SK-N-SH (cell line): ENCODE measurements at regions not wholly inside any gene's neighbourhood (a gene's known extent, or its start where the extent isn't known, plus 50 kb on each side); places are given as distances from the start of the nearest gene placed in this dataset.

ENCODE experiments used
- CTCF ChIA-PET: fragments of 300-600, 350-600 bp; formaldehyde crosslinking; extraction: SDS; loops from one replicate; lab custom pipeline; 2021; lab: Yijun Ruan, JAX
- POLR2A ChIA-PET: fragments of 350-600 bp; sonication (Branson Sonifier 250); formaldehyde crosslinking; extraction: SDS; loops from one replicate; lab custom pipeline; 2020; ENCODE audit warnings: antibody characterized with exemption, inconsistent platforms; lab: Yijun Ruan, JAX
- DNase-seq: peaks from one replicate; pipeline ENCODE4 v3.0.0; 2012
- H2AFZ ChIP-seq: fragments of 200-600 bp; sonication (generic); 2 replicates; pipeline ENCODE4 v1.8.1; 2016; ENCODE audit warnings: antibody characterized with exemption, mild to moderate bottlenecking, low read depth
- H3F3A ChIP-seq: fragments of 200-600 bp; sonication (generic); replicated peaks from 2 replicates; pipeline ENCODE3; 2016; ENCODE audit warnings: antibody characterized with exemption, mild to moderate bottlenecking; ENCODE audit not compliant: insufficient read depth
- H3K27ac ChIP-seq, 2 experiments: fragments of 200-500 bp in 1 of 2; fragments of 200-600 bp in 1 of 2; sonication (Bioruptor generic) in 1 of 2; sonication (generic), shearing (Covaris generic) in 1 of 2; 2 replicates each; pipeline versions ENCODE4 v1.5.1 to v1.6.1; 2014 to 2016; ENCODE audit warnings: low read depth in 2 of 2, inconsistent platforms in 1 of 2, low read length in 1 of 2, mild to moderate bottlenecking in 1 of 2, mixed read lengths in 1 of 2
- H3K27me3 ChIP-seq: fragments of 200-600 bp; sonication (generic), shearing (Covaris generic); 2 replicates; pipeline ENCODE4 v1.6.1; 2016; ENCODE audit warnings: mixed run types; ENCODE audit not compliant: insufficient read depth
- H3K36me3 ChIP-seq, 2 experiments: fragments of 200-500 bp in 1 of 2; fragments of 200-600 bp in 1 of 2; sonication (Bioruptor generic) in 1 of 2; sonication (generic) in 1 of 2; replicated peaks in 1 of 2; 2 replicates each; pipeline versions ENCODE3 to v1.5.1; 2014 to 2016; ENCODE audit warnings: low read length in 1 of 2, mild to moderate bottlenecking in 1 of 2; ENCODE audit not compliant: insufficient read depth in 2 of 2, control insufficient read depth in 1 of 2
- H3K4me1 ChIP-seq, 2 experiments: fragments of 200-500 bp in 1 of 2; fragments of 200-600 bp in 1 of 2; sonication (Bioruptor generic) in 1 of 2; sonication (generic), shearing (Covaris generic) in 1 of 2; 2 replicates each; pipeline versions ENCODE4 v1.5.1 to v1.6.1; 2014 to 2016; ENCODE audit warnings: low read depth in 1 of 2, low read length in 1 of 2, mixed run types in 1 of 2; ENCODE audit not compliant: insufficient read depth in 2 of 2, control insufficient read depth in 1 of 2
- H3K4me2 ChIP-seq: fragments of 200-600 bp; sonication (generic), shearing (Covaris generic); 2 replicates; pipeline ENCODE4 v1.6.1; 2017; ENCODE audit warnings: mixed run types
- H3K4me3 ChIP-seq, 2 experiments: fragments of 200-500 bp in 1 of 2; fragments of 200-600 bp in 1 of 2; sonication (Bioruptor generic) in 1 of 2; sonication (generic), shearing (Covaris generic) in 1 of 2; 2 replicates each; pipeline versions ENCODE4 v1.5.1 to v1.8.1; 2014 to 2016; ENCODE audit warnings: low read depth in 2 of 2, inconsistent platforms in 1 of 2, low read length in 1 of 2, mild to moderate bottlenecking in 1 of 2, mixed read lengths in 1 of 2, moderate library complexity in 1 of 2
- H3K79me2 ChIP-seq: fragments of 200-600 bp; sonication (generic); 2 replicates; pipeline ENCODE4 v1.8.1; 2017; ENCODE audit warnings: mild to moderate bottlenecking; ENCODE audit not compliant: insufficient read depth
- H3K9ac ChIP-seq: fragments of 200-600 bp; sonication (generic); 2 replicates; pipeline ENCODE4 v1.6.1; 2017; ENCODE audit warnings: mixed run types
- H3K9me2 ChIP-seq: fragments of 200-600 bp; sonication (generic); 2 replicates; pipeline ENCODE4 v1.6.1; 2017; ENCODE audit warnings: mixed run types
- H3K9me3 ChIP-seq: fragments of 200-600 bp; sonication (generic); 2 replicates; pipeline ENCODE4 v1.6.1; 2017; ENCODE audit warnings: mixed run types, mild to moderate bottlenecking, moderate library complexity
- H4K20me1 ChIP-seq: fragments of 200-600 bp; sonication (generic); 2 replicates; pipeline ENCODE4 v1.6.1; 2017; ENCODE audit warnings: mild to moderate bottlenecking, mixed run types; ENCODE audit not compliant: insufficient read depth
- EP300 ChIP-seq, 2 experiments: IDR thresholded peaks; 2 replicates each; pipeline versions ENCODE4 v1.4.0 to v1.6.1; 2012; ENCODE audit warnings: borderline replicate concordance in 1 of 2, low read depth in 1 of 2, low read length in 1 of 2
- GABPA ChIP-seq: IDR thresholded peaks from 2 replicates; pipeline ENCODE4 v1.4.0; 2012; ENCODE audit warnings: low read depth, mild to moderate bottlenecking
- GATA2 ChIP-seq: sonication (generic); formaldehyde crosslinking; IDR thresholded peaks from 2 replicates; pipeline ENCODE4 v1.5.0; 2020; ENCODE audit warnings: mild to moderate bottlenecking, missing genetic modification reagents
- IRF3 ChIP-seq: fragments of 150-350 bp; IDR thresholded peaks from 2 replicates; pipeline ENCODE4 v1.6.1; 2016; ENCODE audit warnings: mild to moderate bottlenecking, low read depth, low read length
- MEF2A ChIP-seq: IDR thresholded peaks from 2 replicates; pipeline ENCODE4 v1.4.0; 2012; ENCODE audit warnings: low read depth, borderline replicate concordance
- NRF1 ChIP-seq: IDR thresholded peaks from 2 replicates; pipeline ENCODE4 v1.6.1; 2012; ENCODE audit warnings: low read depth, mild to moderate bottlenecking, low read length
- PBX3 ChIP-seq: IDR thresholded peaks from 2 replicates; pipeline ENCODE4; 2012
- POLR2AphosphoS5 ChIP-seq: IDR thresholded peaks from 2 replicates; pipeline ENCODE4 v1.6.1; 2012; ENCODE audit warnings: low read depth, low read length
- RAD21 ChIP-seq: IDR thresholded peaks from 2 replicates; pipeline ENCODE4 v1.6.1; 2012; ENCODE audit warnings: mild to moderate bottlenecking, low read length
- REST ChIP-seq: IDR thresholded peaks from 2 replicates; pipeline ENCODE4 v1.6.1; 2012; ENCODE audit warnings: mild to moderate bottlenecking, low read depth, low read length, moderate library complexity
- RFX5 ChIP-seq: IDR thresholded peaks from 2 replicates; pipeline ENCODE4 v1.6.1; 2012; ENCODE audit warnings: mild to moderate bottlenecking, improper control_type of control experiment, low read length
- SIN3A ChIP-seq: IDR thresholded peaks from 2 replicates; pipeline ENCODE4 v1.6.1; 2012; ENCODE audit warnings: low read depth, mild to moderate bottlenecking, low read length, moderate library complexity, borderline replicate concordance
- TAF1 ChIP-seq: IDR thresholded peaks from 2 replicates; pipeline ENCODE4 v1.6.1; 2012; ENCODE audit warnings: low read depth, mild to moderate bottlenecking, low read length, moderate library complexity, borderline replicate concordance
- TCF12 ChIP-seq: IDR thresholded peaks from 2 replicates; pipeline ENCODE4 v1.4.0; 2012
- TEAD4 ChIP-seq: IDR thresholded peaks from 2 replicates; pipeline ENCODE4 v1.4.0; 2012; ENCODE audit warnings: mild to moderate bottlenecking, borderline replicate concordance; ENCODE audit not compliant: insufficient read depth
- USF1 ChIP-seq: IDR thresholded peaks from 2 replicates; pipeline ENCODE4 v1.4.0; 2012; ENCODE audit warnings: low read depth, borderline replicate concordance
- USF2 ChIP-seq: fragments of 150-350 bp; IDR thresholded peaks from 2 replicates; pipeline ENCODE4 v1.6.1; 2017; ENCODE audit warnings: antibody characterized with exemption, low read length, low read depth, borderline replicate concordance
- WGBS: methylation state at CpG from one replicate; pipeline ENCODE4 v1.1.6; 2017; ENCODE audit warnings: low lambda C conversion rate; 5-methylcytosine and 5-hydroxymethylcytosine counted together
- small RNA-seq, 7 experiments: library from RNA; depleted of rRNA; stranded (forward); fragments of <200 nt; gene quantifications; one replicate each; pipeline ENCODE3, GENCODE V24; 2012

GRCh38 chr9:106801816-106802215 is 61.1 kb upstream of the ZNF462 start:
- H3K4me1 ChIP-seq = no peaks in the 10 kb centered on the region; a peak in 1 of 4 replicates
- CTCF ChIA-PET = no interaction called here

More at GRCh38 chr9:106801816-106802215, 61.1 kb upstream of the ZNF462 start:
- WGBS = 55% methylated on average over 2 of the region's 2 CpGs
- H3K9me3 ChIP-seq = no peaks in the 10 kb centered on the region
- no peak overlapping the region for H2AFZ ChIP-seq
- no peak overlapping the region for H3K27ac ChIP-seq
- DNase-seq = no peak
- H4K20me1 ChIP-seq = no peaks in the 10 kb centered on the region
- H3K9me2 ChIP-seq = no peaks in the 10 kb centered on the region
- H3K27me3 ChIP-seq = no peaks in the 10 kb centered on the region
- H3K36me3 ChIP-seq = no peaks in the 10 kb centered on the region
- TF ChIP-seq IRF3 (no peak), MEF2A (no peak), TEAD4 (no peak), NRF1 (no peak), GATA2 (CRISPR knock-in tag) (no peak), RAD21 (no peak), USF1 (no peak), RFX5 (no peak), TCF12 (no peak), REST (no peak), EP300 (IDR thresholded peaks at IDR 0.05; ENCODE audit: borderline replicate concordance in 1 of 2, low read depth in 1 of 2, low read length in 1 of 2) (no peak), PBX3 (no peak), SIN3A (no peak), POLR2AphosphoS5 (no peak), USF2 (no peak), GABPA (no peak), TAF1 (no peak)
- POLR2A ChIA-PET = no interaction called here
- no peak overlapping the region for H3K4me2 ChIP-seq
- H3F3A ChIP-seq = no peaks in the 10 kb centered on the region
- H3K4me3 ChIP-seq = no peak overlapping the region
- no peak overlapping the region for H3K9ac ChIP-seq
- H3K79me2 ChIP-seq = no peaks in the 10 kb centered on the region

Small RNA genes lying in the stretch of these regions (small RNA-seq; reads per million reads assigned to genes)
- gene MIR8081 = 0 reads per million in 7 experiments
